OCI-LY3 (cell line): ENCODE measurements at regions not wholly inside any gene's neighbourhood (a gene's known extent, or its start where the extent isn't known, plus 50 kb on each side); places are given as distances from the start of the nearest gene placed in this dataset.
A peak's percentile ranks its signal among the peaks of the same experiment; 100 is the strongest.

Experiments
- H2AFZ ChIP-seq: fragments of 200-600, 300-600 bp; shearing (Covaris generic); 2 replicates; pipeline ENCODE4 v1.6.0; 2014; ENCODE audit warnings: antibody characterized with exemption, low read depth, low read length
- H3K27ac ChIP-seq: fragments of 200-600, 300-600 bp; sonication (generic); 2 replicates; pipeline ENCODE4 v1.5.1; 2014; ENCODE audit warnings: mild to moderate bottlenecking, low read length, moderate library complexity, mixed read lengths
- H3K27me3 ChIP-seq: fragments of 200-600, 300-600 bp; sonication (generic); 2 replicates; pipeline ENCODE4 v1.6.1; 2014; ENCODE audit warnings: low read depth, low read length, mixed read lengths
- H3K36me3 ChIP-seq: fragments of 200-600, 300-600 bp; sonication (generic); replicated peaks from 2 replicates; pipeline ENCODE3; 2014; ENCODE audit warnings: low read depth, low read length, mixed read lengths
- H3K4me1 ChIP-seq: fragments of 300-600, 200-600 bp; sonication (generic); 2 replicates; pipeline ENCODE4 v1.6.1; 2014; ENCODE audit warnings: low read length, mixed read lengths
- H3K4me2 ChIP-seq: fragments of 200-600, 300-600 bp; sonication (generic); 2 replicates; pipeline ENCODE4 v1.6.1; 2014; ENCODE audit warnings: low read length, mixed read lengths
- H3K4me3 ChIP-seq: fragments of 300-600, 200-600 bp; sonication (generic); 2 replicates; pipeline ENCODE4 v1.5.1; 2014; ENCODE audit warnings: antibody characterized with exemption, mild to moderate bottlenecking, low read length, moderate library complexity
- H3K79me2 ChIP-seq: fragments of 300-600, 200-600 bp; shearing (Covaris generic); 2 replicates; pipeline ENCODE4 v1.6.1; 2014; ENCODE audit warnings: mild to moderate bottlenecking, low read length, mixed read lengths
- H3K9ac ChIP-seq: fragments of 300-600, 200-600 bp; shearing (Covaris generic); 2 replicates; pipeline ENCODE4 v1.6.0; 2014; ENCODE audit warnings: mild to moderate bottlenecking, low read length, moderate library complexity
- H3K9me3 ChIP-seq: fragments of 200-600, 300-600 bp; shearing (Covaris generic); 2 replicates; pipeline ENCODE4 v1.6.1; 2014; ENCODE audit warnings: low read length, mixed read lengths; ENCODE audit not compliant: insufficient read depth
- H4K20me1 ChIP-seq: fragments of 200-600, 300-600 bp; sonication (generic); 2 replicates; pipeline ENCODE4 v1.6.1; 2016; ENCODE audit warnings: low read length, mixed read lengths; ENCODE audit not compliant: insufficient read depth
- CTCF ChIP-seq: fragments of 200-600, 300-600 bp; sonication (generic); IDR thresholded peaks from 2 replicates; pipeline ENCODE4 v1.5.1; 2014; ENCODE audit warnings: antibody characterized with exemption, low read length, low read depth
- EZH2phosphoT487 ChIP-seq: fragments of 200-600 bp; shearing (Covaris generic); IDR thresholded peaks from 2 replicates; pipeline ENCODE4 v1.6.1; 2018; ENCODE audit warnings: antibody characterized with exemption, mixed run types, low read depth

GRCh38 chr10:89949496-89949895, 248.1 kb downstream of the KIF20B start:
- Histone ChIP-seq H3K4me3 (no peak overlapping the region), H3K79me2 (no peaks in the 10 kb centered on the region), H3K27me3 (no peaks in the 10 kb centered on the region), H3K9me3 (peaks cover 4% of the 10 kb centered on the region; the same call in 1 of the 2 replicates), H2AFZ (no peak overlapping the region), H3K36me3 (peaks cover 3% of the 10 kb centered on the region), H3K4me2 (no peak overlapping the region), H3K4me1 (peaks cover 12% of the 10 kb centered on the region), H3K9ac (no peak overlapping the region), H4K20me1 (no peaks in the 10 kb centered on the region), H3K27ac (no peak overlapping the region)
- TF ChIP-seq CTCF (no peak), EZH2phosphoT487 (no peak)

GRCh38 chr10:89952325-89952724, 250.9 kb downstream of the KIF20B start:
- Histone ChIP-seq H3K27ac (no peak overlapping the region), H3K79me2 (no peaks in the 10 kb centered on the region), H3K4me3 (no peak overlapping the region), H2AFZ (no peak overlapping the region), H3K9ac (no peak overlapping the region), H3K4me1 (peaks cover 35% of the 10 kb centered on the region), H3K36me3 (peaks cover 4% of the 10 kb centered on the region), H3K27me3 (no peaks in the 10 kb centered on the region), H4K20me1 (no peaks in the 10 kb centered on the region), H3K4me2 (no peak overlapping the region), H3K9me3 (peaks cover 4% of the 10 kb centered on the region; the same call in 1 of the 2 replicates)
- TF ChIP-seq CTCF (no peak), EZH2phosphoT487 (no peak)

DNA sequence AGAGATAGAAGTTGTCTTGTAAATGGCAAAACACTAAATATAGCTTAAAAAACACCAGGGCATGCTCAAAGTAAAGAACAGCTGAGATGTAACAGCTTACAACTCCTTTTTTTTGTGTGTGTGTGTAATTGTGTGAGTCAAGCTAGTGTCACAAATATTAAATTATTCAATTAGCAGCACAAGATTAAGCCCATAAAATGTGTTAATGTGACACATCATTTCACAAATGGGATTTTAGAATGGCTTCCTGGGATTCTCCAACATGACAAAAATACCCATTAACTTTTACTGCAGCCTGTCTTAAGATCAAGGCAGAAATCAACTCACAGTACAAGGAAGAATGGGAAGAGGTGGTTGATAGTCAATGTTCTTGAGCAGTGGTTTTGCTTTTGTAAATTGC, 251.4 kb downstream of the KIF20B start:
- Histone ChIP-seq H3K79me2 (no peaks in the 10 kb centered on the region), H3K4me1 (peaks cover 40% of the 10 kb centered on the region), H2AFZ (no peak overlapping the region), H3K36me3 (peaks cover 4% of the 10 kb centered on the region), H3K4me3 (no peak overlapping the region), H4K20me1 (no peaks in the 10 kb centered on the region), H3K27me3 (no peaks in the 10 kb centered on the region), H3K9ac (no peak overlapping the region), H3K4me2 (no peak overlapping the region), H3K9me3 (peaks cover 4% of the 10 kb centered on the region; the same call in 1 of the 2 replicates), H3K27ac (no peak overlapping the region)
- no peak for TF ChIP-seq CTCF
- no peak for TF ChIP-seq EZH2phosphoT487

DNA sequence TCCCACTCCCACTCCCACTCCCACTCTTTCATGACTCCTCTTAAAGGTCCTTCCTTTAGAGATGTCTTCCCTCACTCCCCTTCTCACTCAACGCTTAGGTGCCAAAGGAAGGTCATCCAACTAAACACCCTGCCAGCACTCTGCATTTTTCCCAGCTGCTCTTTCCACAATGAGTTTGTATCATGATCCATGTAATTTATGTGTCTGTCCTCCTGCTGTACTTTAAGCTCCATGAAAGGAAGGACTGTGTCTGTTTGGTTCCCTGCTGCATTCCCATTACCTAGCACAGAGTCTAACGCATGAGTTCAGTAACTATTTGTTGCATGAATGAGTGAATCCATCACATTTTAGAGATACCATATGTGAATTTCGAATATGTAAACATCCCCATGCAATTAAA, 252.7 kb downstream of the KIF20B start:
- H3K9ac ChIP-seq: peak overlapping the region; percentile 72
- H3K4me1 ChIP-seq: peaks cover 53% of the 10 kb centered on the region
- H3K27me3 ChIP-seq: no peaks in the 10 kb centered on the region
- 0 out of 2 replicates have a peak overlapping the region, but pooled peaks have one; percentile 45 for H3K4me3 ChIP-seq
- no peak overlapping the region for H2AFZ ChIP-seq
- H3K27ac ChIP-seq: peak overlapping the region; percentile 99
- H4K20me1 ChIP-seq: no peaks in the 10 kb centered on the region
- H3K4me2 ChIP-seq: peak overlapping the region; percentile 66
- peaks cover 4% of the 10 kb centered on the region for H3K36me3 ChIP-seq
- no peaks in the 10 kb centered on the region for H3K79me2 ChIP-seq
- TF ChIP-seq EZH2phosphoT487 (no peak), CTCF (no peak)
- H3K9me3 ChIP-seq: peaks cover 4% of the 10 kb centered on the region; the same call in 1 of the 2 replicates
